Astrocyte of the spinal cord (primary cell): ENCODE measurements at regions not wholly inside any gene's neighbourhood (a gene's known extent, or its start where the extent isn't known, plus 50 kb on each side); places are given as distances from the start of the nearest gene placed in this dataset.

ENCODE experiments used
- DNase-seq: peaks from one replicate; pipeline ENCODE4 v3.0.0; 2011; ENCODE audit warnings: low read depth, low spot score
- H3K4me3 ChIP-seq: 2 replicates; pipeline ENCODE4 v1.5.1; 2011; ENCODE audit warnings: low read depth, mild to moderate bottlenecking, low read length, moderate library complexity
- in situ Hi-C: cut with HindIII; loops from 2 replicates; pipeline ENCODE4 v1.10.0; 2017; ENCODE audit warnings: low sequenced_read_pairs
- TF ChIP-seq, protein P1 (sequence below): IDR thresholded peaks from 2 replicates; pipeline ENCODE4 v1.5.1; 2012; ENCODE audit warnings: low read depth, mild to moderate bottlenecking, low read length, inconsistent platforms

DNA sequence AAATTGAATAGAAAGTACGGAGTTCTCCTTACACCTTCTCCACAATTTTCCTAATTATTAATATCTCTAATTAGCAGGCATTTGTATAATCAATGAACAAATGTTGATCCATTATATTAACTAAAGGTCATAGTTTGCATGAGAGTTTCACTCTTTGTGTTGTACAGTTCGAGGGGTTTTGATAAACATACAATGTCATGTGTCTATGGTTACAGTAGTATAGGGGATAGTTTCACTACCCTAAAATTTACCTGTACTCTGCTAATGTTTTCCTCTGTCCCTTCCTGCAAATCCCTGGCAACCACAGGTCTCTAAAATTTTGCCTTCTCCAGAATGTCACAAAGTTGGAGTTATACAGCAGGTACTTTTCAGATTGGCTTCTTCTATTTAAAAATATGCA is 1199.8 kb upstream of the GJE1 start:
- TF ChIP-seq, protein P1, sequence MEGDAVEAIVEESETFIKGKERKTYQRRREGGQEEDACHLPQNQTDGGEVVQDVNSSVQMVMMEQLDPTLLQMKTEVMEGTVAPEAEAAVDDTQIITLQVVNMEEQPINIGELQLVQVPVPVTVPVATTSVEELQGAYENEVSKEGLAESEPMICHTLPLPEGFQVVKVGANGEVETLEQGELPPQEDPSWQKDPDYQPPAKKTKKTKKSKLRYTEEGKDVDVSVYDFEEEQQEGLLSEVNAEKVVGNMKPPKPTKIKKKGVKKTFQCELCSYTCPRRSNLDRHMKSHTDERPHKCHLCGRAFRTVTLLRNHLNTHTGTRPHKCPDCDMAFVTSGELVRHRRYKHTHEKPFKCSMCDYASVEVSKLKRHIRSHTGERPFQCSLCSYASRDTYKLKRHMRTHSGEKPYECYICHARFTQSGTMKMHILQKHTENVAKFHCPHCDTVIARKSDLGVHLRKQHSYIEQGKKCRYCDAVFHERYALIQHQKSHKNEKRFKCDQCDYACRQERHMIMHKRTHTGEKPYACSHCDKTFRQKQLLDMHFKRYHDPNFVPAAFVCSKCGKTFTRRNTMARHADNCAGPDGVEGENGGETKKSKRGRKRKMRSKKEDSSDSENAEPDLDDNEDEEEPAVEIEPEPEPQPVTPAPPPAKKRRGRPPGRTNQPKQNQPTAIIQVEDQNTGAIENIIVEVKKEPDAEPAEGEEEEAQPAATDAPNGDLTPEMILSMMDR, result no peak
- H3K4me3 ChIP-seq, result no peak overlapping the region
- in situ Hi-C loops, result no loop called here
- no peak for DNase-seq

DNA sequence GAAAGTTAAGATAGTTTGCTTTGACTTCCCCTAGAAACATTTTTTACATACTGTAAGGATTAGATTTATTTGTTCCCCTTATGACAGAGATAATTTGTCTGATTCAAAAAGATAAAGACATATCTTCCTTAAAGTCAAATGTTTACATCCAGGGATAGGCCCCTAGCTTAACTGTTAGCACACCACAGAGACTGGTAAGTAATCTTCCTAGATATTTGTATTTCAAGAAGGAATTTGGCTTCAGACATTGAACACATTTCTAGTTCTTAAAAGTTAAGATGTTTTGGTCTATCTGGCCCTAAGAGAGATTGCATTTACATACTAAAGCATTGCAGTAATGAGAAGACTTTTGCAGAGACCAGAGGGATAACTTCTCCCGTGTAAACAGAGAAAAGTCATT is 1201.1 kb upstream of the GJE1 start:
- TF ChIP-seq, protein P1, result no peak
- no peak for DNase-seq
- in situ Hi-C loops, result no loop called here
- no peak overlapping the region for H3K4me3 ChIP-seq

DNA sequence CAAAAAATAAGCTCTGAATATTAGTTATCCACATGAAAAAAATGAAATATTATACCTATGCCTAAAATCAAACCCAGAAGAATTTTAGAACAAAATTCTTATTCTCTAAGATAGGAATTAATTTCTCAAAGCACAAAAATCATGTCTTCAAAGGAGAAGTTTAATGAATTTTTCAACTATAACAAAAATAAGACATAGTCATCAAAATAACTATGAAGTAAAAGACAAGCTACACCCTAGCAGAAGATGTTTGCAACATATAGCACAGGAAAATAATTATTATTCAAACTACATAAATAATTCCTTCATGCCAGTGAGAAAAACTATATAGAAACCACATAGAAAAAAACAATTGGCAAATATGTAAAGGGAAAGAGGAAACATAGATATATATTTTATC is 1203.6 kb upstream of the GJE1 start:
- in situ Hi-C loops, result no loop called here
- TF ChIP-seq, protein P1, result no peak
- DNase-seq, result no peak
- no peak overlapping the region for H3K4me3 ChIP-seq

DNA sequence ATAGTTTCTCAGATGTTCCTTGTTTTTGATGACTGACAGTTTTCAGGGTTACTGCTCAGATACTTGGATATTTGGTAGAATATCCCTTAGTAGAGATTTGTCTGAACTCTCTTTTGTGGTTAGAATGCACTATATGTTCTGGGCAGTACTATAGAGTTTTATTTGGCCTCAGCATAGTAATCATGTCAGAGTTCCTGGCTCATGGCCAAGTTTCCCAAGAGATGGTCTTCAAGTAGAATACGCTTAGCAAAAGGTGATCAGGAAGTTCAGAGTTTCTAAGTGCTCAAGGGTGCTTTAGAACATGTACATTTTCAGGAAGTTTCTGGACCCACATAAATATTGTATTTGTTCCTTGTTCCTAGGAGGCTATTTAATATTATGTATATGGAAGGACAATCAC is 1209.7 kb upstream of the GJE1 start:
- peak; percentile 10 for DNase-seq
- in situ Hi-C loops, result no loop called here
- TF ChIP-seq, protein P1, result no peak
- H3K4me3 ChIP-seq, result no peak overlapping the region

DNA sequence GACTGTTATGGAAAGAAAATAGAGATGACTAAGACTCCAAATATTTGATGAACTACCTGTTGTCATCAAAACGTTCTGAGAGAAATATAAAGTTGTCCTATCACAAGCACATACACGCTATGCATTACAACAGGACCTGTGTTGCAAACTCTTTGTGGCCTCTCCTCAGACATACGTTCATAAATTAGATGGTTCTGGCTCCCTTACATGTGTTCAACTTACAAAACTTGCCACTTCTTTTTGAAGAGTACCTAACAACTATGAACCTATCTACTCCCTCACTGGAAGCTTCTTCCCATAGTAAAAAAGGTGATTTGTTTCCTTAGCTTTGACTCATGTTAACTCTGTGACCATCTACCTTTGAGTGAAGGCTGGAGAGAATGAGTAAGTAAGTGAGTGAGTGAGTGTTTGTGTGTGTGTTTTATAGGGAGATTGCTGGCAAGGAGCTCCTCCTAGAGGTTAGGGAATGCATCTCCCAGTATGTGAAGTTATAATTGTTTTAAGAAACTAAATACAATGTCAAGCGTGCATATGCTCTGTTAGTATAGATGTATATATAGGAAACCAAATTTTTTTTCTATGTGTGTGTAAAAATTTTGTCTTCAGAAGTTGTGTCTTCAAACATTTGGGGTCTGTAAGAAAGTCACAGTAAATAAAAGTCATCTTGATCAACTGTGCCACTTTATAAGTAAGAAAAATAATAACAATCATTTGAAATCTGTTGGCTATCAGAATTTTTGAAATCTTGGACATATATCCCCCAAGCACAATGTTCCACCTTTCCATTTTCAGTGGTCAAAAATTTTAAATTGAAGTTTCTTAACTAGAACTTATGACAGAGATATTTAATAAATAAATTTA is 1211.1 kb upstream of the GJE1 start:
- in situ Hi-C loops, result no loop called here
- TF ChIP-seq, protein P1, result peak; percentile 77
- DNase-seq, result peak; percentile 84

DNA sequence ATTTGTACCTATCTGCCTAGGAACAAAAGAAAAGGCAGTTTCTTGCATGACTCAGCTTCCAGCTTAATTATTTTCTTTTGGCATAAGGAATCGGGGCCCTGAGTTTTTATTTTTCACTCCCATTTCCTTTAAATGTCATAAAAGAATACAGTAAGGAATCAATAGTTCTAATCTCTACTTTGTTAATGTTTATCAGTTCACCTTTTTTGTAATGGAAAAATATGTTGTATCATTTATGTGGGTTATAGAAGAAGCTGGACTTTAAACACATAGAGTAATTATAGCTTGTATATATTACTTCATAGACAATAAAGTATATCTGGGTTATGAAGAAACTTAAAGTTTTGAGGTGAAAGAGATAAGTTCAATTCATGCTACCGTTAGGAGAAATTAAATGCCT is 1214.8 kb upstream of the GJE1 start:
- H3K4me3 ChIP-seq, result no peak overlapping the region
- TF ChIP-seq, protein P1, result no peak
- DNase-seq, result no peak
- in situ Hi-C loops, result no loop called here

More for the DNA sequence above, 1211.1 kb upstream of the GJE1 start:
- H3K4me3 ChIP-seq, result no peak overlapping the region
